GOT3 (cell line): ENCODE measurements at regions not wholly inside any gene's neighbourhood (a gene's known extent, or its start where the extent isn't known, plus 50 kb on each side); places are given as distances from the start of the nearest gene placed in this dataset.
"Not testable (repeated sequence)": the region's sequence is repeated elsewhere in the genome, so short reads cannot be mapped to it uniquely, and the experiment has no call there.

Experiments
- DNase-seq: peaks from one replicate; lab custom pipeline; 2025; ENCODE audit warnings: mixed read lengths; lab: John Stamatoyannopoulos, UW

DNA sequence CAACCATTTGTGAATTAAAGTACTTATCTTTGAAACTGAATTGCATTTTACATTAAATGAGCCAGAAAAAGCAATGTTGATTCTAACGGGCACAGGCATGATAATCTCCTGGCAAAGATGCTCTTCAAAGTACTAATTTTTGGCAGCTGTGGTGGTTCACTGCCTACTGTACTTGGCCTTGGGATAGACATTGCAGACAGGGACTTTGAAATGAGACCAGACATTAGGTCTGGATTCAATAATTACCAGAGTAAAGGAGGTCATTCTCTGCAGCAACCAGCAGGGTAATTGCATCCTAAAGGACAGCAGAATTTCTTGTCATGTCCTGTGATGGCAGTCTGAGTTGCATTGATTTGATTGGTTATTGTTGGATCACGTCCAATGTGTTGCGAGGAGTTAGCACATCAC, 986.5 kb downstream of the TDRD15 start:
- DNase-seq, result no peak

- no peak for DNase-seq
These were observed 1000.2 kb downstream of the TDRD15 start for GRCh38 chr2:22124003-22124402.

GRCh38 chr2:22126106-22126505, 1002.3 kb downstream of the TDRD15 start:
- DNase-seq, result no peak

DNA sequence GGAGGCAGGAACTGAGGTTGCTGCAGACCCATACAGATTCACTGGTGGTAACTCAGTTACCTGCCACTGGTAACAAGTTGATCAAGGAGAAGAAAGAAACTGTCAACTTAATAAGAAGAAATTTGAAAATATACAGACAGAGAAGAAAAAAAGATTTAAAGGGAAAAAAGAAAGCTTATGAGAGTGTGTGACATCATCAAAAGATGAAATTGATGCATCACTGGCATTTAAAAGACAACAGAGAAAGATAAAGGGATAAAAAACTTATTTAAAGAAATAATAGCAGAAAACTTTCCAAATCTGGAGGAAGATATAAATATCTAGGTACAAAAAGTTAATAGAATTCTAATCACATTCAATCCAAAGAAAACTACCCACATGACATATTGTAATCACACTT, 1003.2 kb downstream of the TDRD15 start:
- DNase-seq, result no peak

DNA sequence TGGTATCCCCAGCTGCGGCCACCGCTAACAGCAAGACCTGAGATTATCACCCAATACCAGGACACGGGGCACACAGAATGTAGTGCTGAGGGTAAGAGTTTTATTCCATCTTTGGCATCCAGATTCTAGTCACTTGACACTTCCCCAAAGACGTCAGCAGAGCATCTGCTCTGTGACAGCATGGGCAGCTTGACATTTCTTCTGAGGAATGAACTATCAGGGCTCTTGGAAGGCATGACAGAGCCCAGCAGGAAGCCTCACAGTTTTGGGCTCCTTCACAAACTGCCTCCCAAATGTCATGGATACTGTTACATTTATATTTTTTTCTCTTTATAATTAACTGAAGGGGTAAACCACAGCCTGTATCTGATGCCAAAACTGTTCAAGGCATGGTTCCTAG, 1010.7 kb downstream of the TDRD15 start:
- DNase-seq, result no peak

GRCh38 chr2:22136446-22136845, 1012.7 kb downstream of the TDRD15 start:
- no peak for DNase-seq

GRCh38 chr2:22143840-22144239, 1020.1 kb downstream of the TDRD15 start:
- DNase-seq, result no peak

GRCh38 chr2:22153931-22154613, 1030.3 kb downstream of the TDRD15 start:
- DNase-seq, result no peak

GRCh38 chr2:22156661-22157060, 1032.9 kb downstream of the TDRD15 start:
- not testable (repeated sequence) for DNase-seq

GRCh38 chr2:22167256-22167655, 1043.5 kb downstream of the TDRD15 start:
- no peak for DNase-seq

- DNase-seq, result no peak
These were observed 1051.2 kb downstream of the TDRD15 start for GRCh38 chr2:22175003-22175402.

DNA sequence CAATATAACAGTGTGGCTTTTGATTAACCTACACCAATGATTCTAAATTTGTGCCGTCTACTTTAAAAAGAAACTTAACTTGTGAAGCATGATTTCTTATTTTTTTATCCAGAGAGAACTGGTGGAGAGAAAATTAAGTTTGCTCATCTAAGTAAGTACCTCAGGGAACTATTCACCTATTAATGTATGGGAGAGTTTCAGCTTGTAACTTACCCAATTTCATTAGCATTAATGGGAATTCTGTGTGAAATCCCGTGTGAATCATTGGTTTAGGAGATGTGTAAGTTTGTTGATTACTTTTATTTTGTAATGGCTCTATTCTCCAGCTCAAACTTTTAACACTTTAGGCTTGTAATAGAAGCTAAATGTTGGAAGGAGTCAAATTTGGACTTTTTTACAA, 1061.5 kb downstream of the TDRD15 start:
- no peak for DNase-seq

DNA sequence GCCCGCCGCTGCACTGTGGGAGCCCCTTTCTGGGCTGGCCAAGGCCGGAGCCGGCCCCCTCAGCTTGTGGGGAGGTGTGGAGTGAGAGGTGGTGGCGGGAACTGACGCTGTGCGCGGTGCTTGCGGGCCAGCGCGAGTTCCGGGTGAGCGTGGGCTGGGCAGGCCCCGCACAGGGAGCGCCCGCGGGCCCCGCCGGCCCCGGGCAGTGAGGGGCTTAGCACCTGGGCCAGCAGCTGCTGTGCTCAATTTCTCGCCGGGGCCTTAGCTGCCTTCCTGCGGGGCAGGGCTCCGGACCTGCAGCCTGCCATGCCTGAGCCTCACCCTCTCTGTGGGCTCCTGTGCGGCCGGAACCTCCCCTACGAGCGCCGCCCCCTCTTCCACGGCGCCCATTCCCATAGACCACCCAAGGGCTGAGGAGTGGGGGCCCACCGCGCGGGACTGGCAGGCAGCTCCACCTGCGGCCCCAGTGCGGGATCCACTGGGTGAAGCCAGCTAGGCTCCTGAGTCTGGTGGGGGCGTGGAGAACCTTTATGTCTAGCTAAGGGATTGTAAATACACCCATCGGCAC, 1062.6 kb downstream of the TDRD15 start:
- DNase-seq, result not testable (repeated sequence)

DNA sequence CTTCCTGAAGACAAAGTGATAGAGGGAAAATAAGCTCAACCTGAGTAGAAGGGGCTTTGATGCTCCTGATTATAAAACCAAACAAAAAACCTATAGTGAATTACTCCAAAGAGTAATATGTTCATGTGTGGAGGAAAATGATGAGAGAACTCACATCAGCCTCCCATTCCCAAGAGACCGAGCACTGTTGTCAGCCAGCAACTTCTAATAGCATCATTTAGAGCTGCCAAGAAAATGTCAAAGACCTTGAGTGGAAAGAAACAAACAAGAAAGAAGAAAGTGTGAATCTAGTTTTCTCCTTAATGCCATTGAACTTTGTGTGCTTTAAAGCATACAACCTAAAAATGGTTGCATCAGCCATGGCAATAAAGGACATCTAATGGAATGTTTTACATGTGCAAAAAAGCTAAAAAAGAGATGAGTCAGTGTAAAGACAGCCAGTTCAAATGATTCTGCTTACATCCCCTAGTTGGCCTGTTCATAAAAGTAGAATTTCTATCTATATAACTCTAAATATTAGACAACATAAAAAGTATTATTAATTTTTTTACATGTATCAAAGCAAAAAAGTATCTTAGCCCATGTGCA, 1066.2 kb downstream of the TDRD15 start:
- DNase-seq, result no peak

DNA sequence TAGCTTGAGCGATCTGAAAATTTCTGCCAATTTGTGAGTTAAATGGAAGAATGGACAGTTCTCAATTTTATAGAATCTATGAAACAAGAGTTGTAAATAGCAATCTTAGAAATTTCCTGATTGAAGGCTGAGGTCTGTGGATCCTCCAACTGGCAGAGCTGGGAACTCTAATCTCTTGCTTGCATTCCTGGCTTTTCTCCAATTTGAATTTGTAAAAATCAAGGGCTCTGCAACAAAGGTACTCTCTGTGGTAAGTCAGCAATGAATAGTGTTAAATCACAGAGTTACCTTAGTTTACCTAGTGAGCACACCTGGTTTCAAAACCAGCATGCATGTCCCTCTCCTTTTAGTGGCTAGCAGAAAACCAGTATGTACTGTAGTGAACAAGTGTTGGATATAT, 1070.5 kb downstream of the TDRD15 start:
- no peak for DNase-seq

DNA sequence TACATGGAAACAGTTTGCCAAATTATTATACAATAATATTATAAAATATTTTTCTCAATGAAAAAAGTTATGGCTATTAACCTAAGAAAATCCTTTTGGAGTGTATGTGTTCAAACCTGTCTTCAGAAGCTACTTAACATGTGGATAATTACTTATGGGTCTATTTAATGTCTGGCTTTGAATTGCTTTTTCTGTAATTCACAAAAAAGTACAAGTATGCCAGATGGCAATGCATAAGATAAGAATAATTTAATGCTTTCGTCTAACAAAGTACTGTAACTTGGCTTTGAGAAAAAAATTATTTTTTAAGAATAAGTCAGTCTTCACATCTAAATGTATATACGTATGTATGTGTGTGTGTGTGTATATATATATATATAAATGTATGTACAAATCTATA, 1073.0 kb downstream of the TDRD15 start:
- no peak for DNase-seq

DNA sequence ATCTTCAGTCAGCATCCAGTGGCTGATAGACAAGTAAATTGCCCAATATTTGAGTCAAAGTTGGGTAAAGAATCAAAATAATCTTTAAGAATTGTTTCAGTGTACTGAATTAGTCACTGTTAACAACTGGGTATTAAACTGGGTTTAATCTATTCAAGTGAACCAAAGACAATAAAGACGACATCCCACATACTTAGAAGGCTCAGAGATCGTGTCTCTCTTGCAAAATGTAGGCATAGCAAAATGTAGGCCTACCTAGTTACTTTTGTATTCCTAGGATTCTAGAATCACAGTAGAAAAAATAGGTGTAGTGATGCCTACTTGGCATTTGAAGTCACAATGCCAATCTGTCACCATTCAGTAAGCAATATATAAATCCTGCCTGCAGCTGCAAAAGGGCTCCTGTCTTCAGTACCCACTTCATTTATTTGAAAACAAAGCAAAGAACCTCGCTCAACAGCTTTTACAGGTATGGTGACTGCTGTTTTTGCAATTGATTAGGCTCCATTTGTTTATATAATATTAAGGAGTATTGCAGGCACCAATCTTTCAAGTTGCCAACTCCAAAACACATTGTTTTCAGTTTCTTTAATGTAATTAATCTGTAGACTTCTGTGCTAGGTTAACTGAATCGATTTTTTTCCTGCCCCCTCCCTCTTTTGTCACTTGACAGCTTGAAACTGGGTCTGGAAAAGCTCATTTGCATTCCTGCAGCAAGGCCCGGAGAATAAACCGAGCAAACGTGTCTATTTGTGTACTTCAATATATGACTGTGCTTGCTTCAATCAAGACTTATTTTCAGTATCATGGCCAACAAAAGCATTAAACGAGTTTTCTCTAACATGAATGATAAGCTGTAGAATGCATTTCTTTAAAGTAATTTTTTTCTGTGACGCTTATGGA, 1074.9 kb downstream of the TDRD15 start:
- DNase-seq, result no peak

GRCh38 chr2:22199994-22200393, 1076.2 kb downstream of the TDRD15 start:
- DNase-seq, result no peak

DNA sequence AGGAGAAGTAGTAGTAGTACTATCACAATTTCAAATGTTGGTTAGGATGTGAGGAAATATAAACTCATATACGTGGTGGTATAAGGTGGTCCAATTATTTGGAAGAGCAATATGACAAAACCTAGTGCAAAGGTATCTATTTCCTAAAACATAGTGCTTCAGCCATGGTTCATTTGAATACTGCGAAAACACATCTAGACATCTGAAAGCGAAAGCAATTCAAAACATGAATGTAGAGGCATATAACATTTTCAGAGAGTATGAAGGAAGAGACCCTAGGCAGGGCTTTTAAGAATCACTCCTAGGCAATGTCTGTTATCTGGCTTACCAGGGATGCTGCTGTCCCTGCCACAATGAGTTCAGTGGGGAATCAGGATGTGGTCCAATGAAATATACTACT, 1085.8 kb downstream of the TDRD15 start:
- DNase-seq, result no peak

- no peak for DNase-seq
These were observed 1089.5 kb downstream of the TDRD15 start for GRCh38 chr2:22213237-22213636.

GRCh38 chr2:22215517-22215916, 1091.7 kb downstream of the TDRD15 start:
- no peak for DNase-seq

GRCh38 chr2:22217881-22218280, 1094.1 kb downstream of the TDRD15 start:
- DNase-seq, result no peak

DNA sequence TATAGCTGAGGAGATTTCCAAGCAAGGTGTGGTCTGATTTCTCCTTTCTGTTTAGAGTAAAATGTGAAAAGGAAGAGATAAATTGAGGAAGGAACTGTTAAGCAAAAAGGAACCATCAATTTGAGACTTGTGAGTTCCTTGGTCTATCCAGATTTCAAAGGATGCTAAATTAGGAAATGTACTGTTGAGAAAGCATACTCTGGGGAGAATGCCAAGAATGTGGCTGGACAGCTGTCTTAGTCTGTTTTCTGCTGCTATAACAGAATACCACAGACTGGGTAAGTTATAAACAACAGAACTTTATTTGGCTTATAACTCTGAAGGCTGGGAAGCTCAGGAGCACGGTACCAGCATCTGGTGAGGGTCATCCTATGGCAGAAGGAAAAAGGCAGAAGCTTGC, 1097.2 kb downstream of the TDRD15 start:
- DNase-seq, result no peak
